Activated naive CD8-positive, alpha-beta T cell treated with anti-CD3 and anti-CD28 coated beads, Interleukin-2, amount 50 U/mL, for 24 hours (primary cell): ENCODE measurements at regions not wholly inside any gene's neighbourhood (a gene's known extent, or its start where the extent isn't known, plus 50 kb on each side); places are given as distances from the start of the nearest gene placed in this dataset.

Source experiments
- ATAC-seq: fragments of 150-1000 bp; cut with Tn5 transposase; one replicate; pipeline ENCODE4 v1.10.0; 2021
- DNase-seq: peaks from one replicate; pipeline ENCODE4 v3.0.0; 2021
- H3K27ac Mint-ChIP-seq: one replicate; pipeline ENCODE4 v1.8.0; 2021; ENCODE audit warnings: mild to moderate bottlenecking, mixed read lengths
- H3K27me3 Mint-ChIP-seq: one replicate; pipeline ENCODE4 v1.8.0; 2021; ENCODE audit warnings: mixed read lengths
- H3K36me3 Mint-ChIP-seq: one replicate; pipeline ENCODE4 v1.8.0; 2021; ENCODE audit warnings: low read depth, mixed read lengths
- H3K4me1 Mint-ChIP-seq: one replicate; pipeline ENCODE4 v1.8.0; 2021; ENCODE audit warnings: mixed read lengths
- H3K4me3 Mint-ChIP-seq: one replicate; pipeline ENCODE4 v1.8.0; 2021; ENCODE audit warnings: mild to moderate bottlenecking, moderate library complexity, mixed read lengths
- H3K9me3 Mint-ChIP-seq: one replicate; pipeline ENCODE4 v1.8.0; 2021; ENCODE audit warnings: mixed read lengths

GRCh38 chr12:11946161-11946560 is 124.6 kb upstream of the BCL2L14 start:
- Mint-ChIP-seq H3K4me1 (peaks cover 7% of the 10 kb centered on the region), H3K36me3 (peaks cover 2% of the 10 kb centered on the region), H3K27me3 (peaks cover 12% of the 10 kb centered on the region), H3K27ac (no peak overlapping the region), H3K4me3 (no peak overlapping the region), H3K9me3 (no peaks in the 10 kb centered on the region)
- peak; percentile 15 for ATAC-seq
- DNase-seq = no peak

- Mint-ChIP-seq H3K27me3 (peaks cover 12% of the 10 kb centered on the region), H3K36me3 (peaks cover 2% of the 10 kb centered on the region), H3K27ac (no peak overlapping the region), H3K9me3 (no peaks in the 10 kb centered on the region), H3K4me1 (peaks cover 7% of the 10 kb centered on the region), H3K4me3 (no peak overlapping the region)
- DNase-seq (no peak), ATAC-seq (no peak)
Measured at GRCh38 chr12:11947213-11947612, 123.5 kb upstream of the BCL2L14 start.

GRCh38 chr12:11949738-11950411 is 120.9 kb upstream of the BCL2L14 start:
- H3K27ac Mint-ChIP-seq = no peak overlapping the region

GRCh38 chr12:11951209-11951608 is 119.5 kb upstream of the BCL2L14 start:
- H3K4me3 Mint-ChIP-seq = no peak overlapping the region
- DNase-seq (no peak), ATAC-seq (no peak)
- H3K27ac Mint-ChIP-seq = no peak overlapping the region
- H3K27me3 Mint-ChIP-seq = peaks cover 14% of the 10 kb centered on the region
- peaks cover 14% of the 10 kb centered on the region for H3K4me1 Mint-ChIP-seq
- peaks cover 2% of the 10 kb centered on the region for H3K36me3 Mint-ChIP-seq
- no peaks in the 10 kb centered on the region for H3K9me3 Mint-ChIP-seq

More at GRCh38 chr12:11949738-11950411, 120.9 kb upstream of the BCL2L14 start:
- ATAC-seq (no peak), DNase-seq (no peak)
- no peak overlapping the region for H3K4me3 Mint-ChIP-seq
- H3K27me3 Mint-ChIP-seq = peaks cover 11% of the 10 kb centered on the region
- H3K36me3 Mint-ChIP-seq = peaks cover 2% of the 10 kb centered on the region
- no peaks in the 10 kb centered on the region for H3K9me3 Mint-ChIP-seq
- peaks cover 14% of the 10 kb centered on the region for H3K4me1 Mint-ChIP-seq

GRCh38 chr12:11953523-11953922 is 117.2 kb upstream of the BCL2L14 start:
- no peaks in the 10 kb centered on the region for H3K9me3 Mint-ChIP-seq
- peaks cover 18% of the 10 kb centered on the region for H3K4me1 Mint-ChIP-seq
- DNase-seq (no peak), ATAC-seq (no peak)
- H3K27ac Mint-ChIP-seq = no peak overlapping the region
- H3K36me3 Mint-ChIP-seq = no peaks in the 10 kb centered on the region
- H3K27me3 Mint-ChIP-seq = peaks cover 19% of the 10 kb centered on the region
- no peak overlapping the region for H3K4me3 Mint-ChIP-seq

GRCh38 chr12:11954181-11954580 is 116.6 kb upstream of the BCL2L14 start:
- Mint-ChIP-seq H3K4me1 (peaks cover 25% of the 10 kb centered on the region), H3K27me3 (peaks cover 18% of the 10 kb centered on the region)

GRCh38 chr12:11958221-11959091 is 112.3 kb upstream of the BCL2L14 start:
- Mint-ChIP-seq H3K27ac (peak overlapping the region; percentile 82), H3K9me3 (no peaks in the 10 kb centered on the region), H3K36me3 (peaks cover 2% of the 10 kb centered on the region), H3K4me3 (peak overlapping the region; percentile 25), H3K27me3 (peaks cover 11% of the 10 kb centered on the region), H3K4me1 (peaks cover 31% of the 10 kb centered on the region)
- ATAC-seq (peak; percentile 97), DNase-seq (peak; percentile 39)

More at GRCh38 chr12:11954181-11954580, 116.6 kb upstream of the BCL2L14 start:
- ATAC-seq (no peak), DNase-seq (no peak)
- Mint-ChIP-seq H3K4me3 (no peak overlapping the region), H3K9me3 (no peaks in the 10 kb centered on the region), H3K27ac (no peak overlapping the region), H3K36me3 (no peaks in the 10 kb centered on the region)

- DNase-seq (no peak), ATAC-seq (no peak)
- H3K36me3 Mint-ChIP-seq = peaks cover 2% of the 10 kb centered on the region
- H3K9me3 Mint-ChIP-seq = no peaks in the 10 kb centered on the region
- peak overlapping the region; percentile 82 for H3K27ac Mint-ChIP-seq
- peaks cover 24% of the 10 kb centered on the region for H3K4me1 Mint-ChIP-seq
- H3K4me3 Mint-ChIP-seq = no peak overlapping the region
- peaks cover 11% of the 10 kb centered on the region for H3K27me3 Mint-ChIP-seq
Measured at GRCh38 chr12:11959117-11959823, 111.5 kb upstream of the BCL2L14 start.

GRCh38 chr12:11960646-11961045 is 110.1 kb upstream of the BCL2L14 start:
- Mint-ChIP-seq H3K27ac (no peak overlapping the region), H3K9me3 (no peaks in the 10 kb centered on the region), H3K36me3 (peaks cover 2% of the 10 kb centered on the region), H3K4me3 (no peak overlapping the region), H3K4me1 (peaks cover 20% of the 10 kb centered on the region), H3K27me3 (peaks cover 11% of the 10 kb centered on the region)
- DNase-seq (no peak), ATAC-seq (no peak)

- Mint-ChIP-seq H3K4me1 (peaks cover 20% of the 10 kb centered on the region), H3K9me3 (no peaks in the 10 kb centered on the region), H3K36me3 (peaks cover 2% of the 10 kb centered on the region), H3K4me3 (no peak overlapping the region), H3K27me3 (peaks cover 4% of the 10 kb centered on the region), H3K27ac (no peak overlapping the region)
- DNase-seq (no peak), ATAC-seq (no peak)
Measured at GRCh38 chr12:11961686-11962085, 109.1 kb upstream of the BCL2L14 start.

GRCh38 chr12:11962860-11963259 is 107.9 kb upstream of the BCL2L14 start:
- ATAC-seq = no peak
- no peak overlapping the region for H3K4me3 Mint-ChIP-seq
- H3K27me3 Mint-ChIP-seq = peaks cover 4% of the 10 kb centered on the region
- H3K9me3 Mint-ChIP-seq = no peaks in the 10 kb centered on the region
- peaks cover 19% of the 10 kb centered on the region for H3K4me1 Mint-ChIP-seq
- H3K36me3 Mint-ChIP-seq = peaks cover 2% of the 10 kb centered on the region
- DNase-seq = no peak
- no peak overlapping the region for H3K27ac Mint-ChIP-seq

- DNase-seq (no peak), ATAC-seq (no peak)
- Mint-ChIP-seq H3K27me3 (no peaks in the 10 kb centered on the region), H3K27ac (no peak overlapping the region), H3K9me3 (no peaks in the 10 kb centered on the region), H3K4me1 (peaks cover 8% of the 10 kb centered on the region), H3K4me3 (no peak overlapping the region), H3K36me3 (peaks cover 2% of the 10 kb centered on the region)
Measured at GRCh38 chr12:11963841-11964471, 106.8 kb upstream of the BCL2L14 start.

- H3K4me3 Mint-ChIP-seq = no peak overlapping the region
- DNase-seq = no peak
- no peaks in the 10 kb centered on the region for H3K27me3 Mint-ChIP-seq
- no peak for ATAC-seq
- peaks cover 2% of the 10 kb centered on the region for H3K36me3 Mint-ChIP-seq
- H3K9me3 Mint-ChIP-seq = no peaks in the 10 kb centered on the region
- no peak overlapping the region for H3K27ac Mint-ChIP-seq
- H3K4me1 Mint-ChIP-seq = no peaks in the 10 kb centered on the region
Measured at GRCh38 chr12:11965258-11965910, 105.4 kb upstream of the BCL2L14 start.
